SK-N-SH treated with all-trans-retinoic acid at 6 μM for 48 hours (cell line): ENCODE measurements at regions not wholly inside any gene's neighbourhood (a gene's known extent, or its start where the extent isn't known, plus 50 kb on each side); places are given as distances from the start of the nearest gene placed in this dataset.

Experiments
- ARNTL ChIP-seq: fragments of 450-650 bp; formaldehyde crosslinking; IDR thresholded peaks from 2 replicates; pipeline ENCODE4 v1.5.0; 2020; ENCODE audit warnings: low read depth, mild to moderate bottlenecking, moderate library complexity, borderline replicate concordance
- CREB5 ChIP-seq: fragments of 250-450 bp; sonication (Bioruptor Pico); IDR thresholded peaks from 2 replicates; pipeline ENCODE4 v1.5.1; 2020; ENCODE audit warnings: low read depth, mild to moderate bottlenecking, moderate library complexity
- CSDC2 ChIP-seq: fragments of 250-450 bp; sonication (Bioruptor Pico); IDR thresholded peaks from 2 replicates; pipeline ENCODE4 v1.5.0; 2020; ENCODE audit warnings: mild to moderate bottlenecking, moderate library complexity
- OSR1 ChIP-seq: fragments of 250-450 bp; sonication (Bioruptor Pico); IDR thresholded peaks from 2 replicates; pipeline ENCODE4 v1.8.0; 2022; ENCODE audit warnings: moderate library complexity, mild to moderate bottlenecking, inconsistent platforms
- PPARA ChIP-seq: fragments of 250-450 bp; sonication (Bioruptor Pico); IDR thresholded peaks from 2 replicates; pipeline ENCODE4 v1.5.0; 2020; ENCODE audit warnings: mild to moderate bottlenecking, borderline replicate concordance
- RARB ChIP-seq: fragments of 250-450 bp; sonication (Bioruptor Pico); IDR thresholded peaks from 2 replicates; pipeline ENCODE4 v1.8.0; 2021; ENCODE audit warnings: mild to moderate bottlenecking, moderate library complexity
- SNAI2 ChIP-seq: fragments of 250-450 bp; sonication (Bioruptor Pico); IDR thresholded peaks from 2 replicates; pipeline ENCODE4 v1.5.0; 2020; ENCODE audit warnings: mild to moderate bottlenecking, moderate library complexity
- ZFP3 ChIP-seq: fragments of 250-450 bp; sonication (Bioruptor Pico); IDR thresholded peaks from 2 replicates; pipeline ENCODE4 v1.5.0; 2020; ENCODE audit warnings: mild to moderate bottlenecking, moderate library complexity
- ZFP30 ChIP-seq: fragments of 450-650 bp; formaldehyde crosslinking; IDR thresholded peaks from 2 replicates; pipeline ENCODE4 v1.5.0; 2022; ENCODE audit warnings: mild to moderate bottlenecking, moderate library complexity
- ZNF8 ChIP-seq: fragments of 450-650 bp; formaldehyde crosslinking; IDR thresholded peaks from 2 replicates; pipeline ENCODE4 v1.5.0; 2020; ENCODE audit warnings: mild to moderate bottlenecking, moderate library complexity
- TF ChIP-seq, protein P1 (sequence below): fragments of 250-450 bp; sonication (Bioruptor Pico); IDR thresholded peaks from 2 replicates; pipeline ENCODE4 v1.8.0; 2020; ENCODE audit warnings: mild to moderate bottlenecking, moderate library complexity, borderline replicate concordance
- TF ChIP-seq, protein P2 (sequence below): fragments of 250-450 bp; sonication (Bioruptor Pico); IDR thresholded peaks from 2 replicates; pipeline ENCODE4 v1.8.0; 2021; ENCODE audit warnings: low read depth, mild to moderate bottlenecking, moderate library complexity, borderline replicate concordance

GRCh38 chr2:66186537-66186936, 248.4 kb upstream of the MEIS1 start:
- TF ChIP-seq ZFP3: no peak
- TF ChIP-seq CSDC2: no peak
- no peak for TF ChIP-seq CREB5 (CRISPR knock-in tag)
- TF ChIP-seq, protein P1, sequence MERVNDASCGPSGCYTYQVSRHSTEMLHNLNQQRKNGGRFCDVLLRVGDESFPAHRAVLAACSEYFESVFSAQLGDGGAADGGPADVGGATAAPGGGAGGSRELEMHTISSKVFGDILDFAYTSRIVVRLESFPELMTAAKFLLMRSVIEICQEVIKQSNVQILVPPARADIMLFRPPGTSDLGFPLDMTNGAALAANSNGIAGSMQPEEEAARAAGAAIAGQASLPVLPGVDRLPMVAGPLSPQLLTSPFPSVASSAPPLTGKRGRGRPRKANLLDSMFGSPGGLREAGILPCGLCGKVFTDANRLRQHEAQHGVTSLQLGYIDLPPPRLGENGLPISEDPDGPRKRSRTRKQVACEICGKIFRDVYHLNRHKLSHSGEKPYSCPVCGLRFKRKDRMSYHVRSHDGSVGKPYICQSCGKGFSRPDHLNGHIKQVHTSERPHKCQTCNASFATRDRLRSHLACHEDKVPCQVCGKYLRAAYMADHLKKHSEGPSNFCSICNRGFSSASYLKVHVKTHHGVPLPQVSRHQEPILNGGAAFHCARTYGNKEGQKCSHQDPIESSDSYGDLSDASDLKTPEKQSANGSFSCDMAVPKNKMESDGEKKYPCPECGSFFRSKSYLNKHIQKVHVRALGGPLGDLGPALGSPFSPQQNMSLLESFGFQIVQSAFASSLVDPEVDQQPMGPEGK: no peak
- TF ChIP-seq RARB (CRISPR knock-in tag): no peak
- no peak for TF ChIP-seq OSR1 (CRISPR knock-in tag)
- TF ChIP-seq ZNF8 (CRISPR knock-in tag): no peak
- TF ChIP-seq PPARA (CRISPR knock-in tag): no peak
- TF ChIP-seq, protein P2, sequence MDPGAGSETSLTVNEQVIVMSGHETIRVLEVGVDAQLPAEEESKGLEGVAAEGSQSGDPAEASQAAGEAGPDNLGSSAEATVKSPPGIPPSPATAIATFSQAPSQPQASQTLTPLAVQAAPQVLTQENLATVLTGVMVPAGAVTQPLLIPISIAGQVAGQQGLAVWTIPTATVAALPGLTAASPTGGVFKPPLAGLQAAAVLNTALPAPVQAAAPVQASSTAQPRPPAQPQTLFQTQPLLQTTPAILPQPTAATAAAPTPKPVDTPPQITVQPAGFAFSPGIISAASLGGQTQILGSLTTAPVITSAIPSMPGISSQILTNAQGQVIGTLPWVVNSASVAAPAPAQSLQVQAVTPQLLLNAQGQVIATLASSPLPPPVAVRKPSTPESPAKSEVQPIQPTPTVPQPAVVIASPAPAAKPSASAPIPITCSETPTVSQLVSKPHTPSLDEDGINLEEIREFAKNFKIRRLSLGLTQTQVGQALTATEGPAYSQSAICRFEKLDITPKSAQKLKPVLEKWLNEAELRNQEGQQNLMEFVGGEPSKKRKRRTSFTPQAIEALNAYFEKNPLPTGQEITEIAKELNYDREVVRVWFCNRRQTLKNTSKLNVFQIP: no peak
- no peak for TF ChIP-seq ARNTL (CRISPR knock-in tag)
- no peak for TF ChIP-seq ZFP30 (CRISPR knock-in tag)
- TF ChIP-seq SNAI2 (CRISPR knock-in tag): no peak
